ENCODE measurements at regions not wholly inside any gene's neighbourhood (a gene's known extent, or its start where the extent isn't known, plus 50 kb on each side); places are given as distances from the start of the nearest gene placed in this dataset.

- no peak for DNase-seq
Observed at GRCh38 chr2:33804155-33804554, 205.1 kb upstream of the FAM98A start.

GRCh38 chr2:33796511-33796910, 197.4 kb upstream of the FAM98A start:
- DNase-seq: no peak

- DNase-seq: no peak
Observed at GRCh38 chr2:33791625-33792024, 192.5 kb upstream of the FAM98A start.

- no peak for DNase-seq
Observed at GRCh38 chr2:33788044-33788443, 188.9 kb upstream of the FAM98A start.

GRCh38 chr2:33786881-33787280, 187.8 kb upstream of the FAM98A start:
- DNase-seq: no peak

- no peak for DNase-seq
Observed at GRCh38 chr2:33785201-33786106, 186.4 kb upstream of the FAM98A start.

GRCh38 chr2:33784488-33784887, 185.4 kb upstream of the FAM98A start:
- DNase-seq: no peak

- no peak for DNase-seq
Observed at GRCh38 chr2:33782395-33783230, 183.5 kb upstream of the FAM98A start.

GRCh38 chr2:33777786-33778185, 178.7 kb upstream of the FAM98A start:
- DNase-seq: no peak

GRCh38 chr2:33775306-33775705, 176.2 kb upstream of the FAM98A start:
- no peak for DNase-seq

- no peak for DNase-seq
Observed at GRCh38 chr2:33770023-33770422, 170.9 kb upstream of the FAM98A start.

GRCh38 chr2:33766175-33766574, 167.1 kb upstream of the FAM98A start:
- no peak for DNase-seq

- no peak for DNase-seq
Observed at GRCh38 chr2:33765122-33765521, 166.0 kb upstream of the FAM98A start.

- no peak for DNase-seq
Observed at GRCh38 chr2:33764551-33764950, 165.5 kb upstream of the FAM98A start.

- no peak for DNase-seq
Observed at GRCh38 chr2:33763671-33764310, 164.7 kb upstream of the FAM98A start.

GRCh38 chr2:33762636-33763035, 163.5 kb upstream of the FAM98A start:
- no peak for DNase-seq

- no peak for DNase-seq
Observed at GRCh38 chr2:33746208-33746800, 147.2 kb upstream of the FAM98A start.

GRCh38 chr2:33735096-33735495, 136.0 kb upstream of the FAM98A start:
- no peak for DNase-seq

- DNase-seq: no peak
Observed at GRCh38 chr2:33730804-33731203, 131.7 kb upstream of the FAM98A start.

GRCh38 chr2:33730193-33730592, 131.1 kb upstream of the FAM98A start:
- DNase-seq: no peak

GRCh38 chr2:33729353-33729752, 130.3 kb upstream of the FAM98A start:
- peak; percentile 1 for DNase-seq

GRCh38 chr2:33728106-33728505, 129.0 kb upstream of the FAM98A start:
- no peak for DNase-seq
